ENCODE measurements at regions not wholly inside any gene's neighbourhood (a gene's known extent, or its start where the extent isn't known, plus 50 kb on each side); places are given as distances from the start of the nearest gene placed in this dataset.
"Not testable (repeated sequence)": the region's sequence is repeated elsewhere in the genome, so short reads cannot be mapped to it uniquely, and the experiment has no call there.

DNA sequence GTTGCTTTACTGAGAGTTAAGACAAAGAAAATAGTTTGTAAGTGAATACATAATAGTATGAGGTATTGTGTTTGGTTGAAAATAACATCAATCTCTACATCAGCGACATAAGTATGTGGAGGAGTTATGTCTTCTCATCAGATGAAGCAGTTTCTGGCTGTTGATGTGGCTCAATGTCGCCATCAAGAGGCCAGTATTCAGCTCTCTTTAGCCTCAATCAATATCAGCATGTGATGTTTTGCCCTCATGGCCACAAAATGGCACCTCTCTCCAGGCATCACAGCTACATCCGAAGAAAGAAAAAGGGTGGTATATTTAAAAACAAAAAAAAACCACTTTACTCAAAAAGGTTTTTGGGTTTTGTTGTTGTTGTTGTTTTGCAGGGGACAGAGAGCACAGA is 302.3 kb upstream of the TMEM132C start:
- TF ChIP-seq, protein P1, sequence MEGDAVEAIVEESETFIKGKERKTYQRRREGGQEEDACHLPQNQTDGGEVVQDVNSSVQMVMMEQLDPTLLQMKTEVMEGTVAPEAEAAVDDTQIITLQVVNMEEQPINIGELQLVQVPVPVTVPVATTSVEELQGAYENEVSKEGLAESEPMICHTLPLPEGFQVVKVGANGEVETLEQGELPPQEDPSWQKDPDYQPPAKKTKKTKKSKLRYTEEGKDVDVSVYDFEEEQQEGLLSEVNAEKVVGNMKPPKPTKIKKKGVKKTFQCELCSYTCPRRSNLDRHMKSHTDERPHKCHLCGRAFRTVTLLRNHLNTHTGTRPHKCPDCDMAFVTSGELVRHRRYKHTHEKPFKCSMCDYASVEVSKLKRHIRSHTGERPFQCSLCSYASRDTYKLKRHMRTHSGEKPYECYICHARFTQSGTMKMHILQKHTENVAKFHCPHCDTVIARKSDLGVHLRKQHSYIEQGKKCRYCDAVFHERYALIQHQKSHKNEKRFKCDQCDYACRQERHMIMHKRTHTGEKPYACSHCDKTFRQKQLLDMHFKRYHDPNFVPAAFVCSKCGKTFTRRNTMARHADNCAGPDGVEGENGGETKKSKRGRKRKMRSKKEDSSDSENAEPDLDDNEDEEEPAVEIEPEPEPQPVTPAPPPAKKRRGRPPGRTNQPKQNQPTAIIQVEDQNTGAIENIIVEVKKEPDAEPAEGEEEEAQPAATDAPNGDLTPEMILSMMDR (IDR thresholded peaks at IDR 0.05; ENCODE audit: insufficient read depth, low read length, poor library complexity, severe bottlenecking) = no peak

DNA sequence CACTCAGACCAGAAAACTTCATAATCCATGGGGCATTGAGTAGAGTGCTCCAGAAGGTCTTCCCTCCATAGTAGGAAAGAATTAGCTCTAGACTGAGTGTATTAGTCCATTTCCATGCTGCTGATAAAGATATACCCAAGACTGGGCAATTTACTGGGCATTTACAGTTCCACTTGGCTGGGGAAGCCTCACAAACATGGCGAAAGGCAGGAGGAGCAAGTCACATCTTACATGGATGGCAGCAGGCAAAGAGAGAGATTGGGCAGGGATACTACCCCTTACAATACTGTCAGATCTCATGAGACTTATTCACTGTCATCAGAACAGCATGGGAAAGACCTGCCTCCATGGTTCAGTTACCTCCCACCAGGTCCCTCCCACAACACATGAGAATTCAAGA is 300.6 kb upstream of the TMEM132C start:
- no peaks in the 10 kb centered on the region for H3K36me3 ChIP-seq (ENCODE audit: control insufficient read depth, insufficient read depth, low read length)
- TF ChIP-seq, protein P1 (IDR thresholded peaks at IDR 0.05; ENCODE audit: insufficient read depth, low read length, poor library complexity, severe bottlenecking) = no peak
- no peak for DNase-seq (ENCODE audit: extremely low read depth, insufficient read length)
- no peak overlapping the region for H3K4me3 ChIP-seq (replicated peaks; ENCODE audit: low read depth, low read length)
- no peaks in the 10 kb centered on the region for H3K27me3 ChIP-seq (replicated peaks; ENCODE audit: control insufficient read depth, insufficient read depth, low read length)

More for the DNA sequence above, 302.3 kb upstream of the TMEM132C start:
- Histone ChIP-seq H3K36me3 (ENCODE audit: control insufficient read depth, insufficient read depth, low read length) (no peaks in the 10 kb centered on the region), H3K4me3 (replicated peaks; ENCODE audit: low read depth, low read length) (no peak overlapping the region), H3K27me3 (replicated peaks; ENCODE audit: control insufficient read depth, insufficient read depth, low read length) (no peaks in the 10 kb centered on the region)
- DNase-seq (ENCODE audit: extremely low read depth, insufficient read length) = no peak

DNA sequence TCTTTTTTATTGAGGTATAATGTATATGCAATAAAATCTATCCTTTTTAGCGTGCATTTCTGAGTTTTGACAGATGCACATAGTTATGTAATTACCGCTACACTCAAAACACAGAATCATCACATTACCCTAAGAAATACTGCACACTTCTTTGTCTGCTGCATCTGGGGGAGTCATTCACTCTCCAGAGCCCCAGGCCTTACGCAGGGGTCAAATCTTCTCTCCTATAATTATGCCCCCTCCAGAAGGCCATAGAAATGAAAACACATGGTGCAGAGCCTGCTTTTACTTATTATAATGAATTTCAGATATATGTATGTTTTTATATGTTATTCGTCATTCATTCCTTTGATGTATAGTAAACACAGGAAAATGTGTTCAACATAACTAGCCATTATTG is 296.5 kb upstream of the TMEM132C start:
- TF ChIP-seq, protein P1 (IDR thresholded peaks at IDR 0.05; ENCODE audit: insufficient read depth, low read length, poor library complexity, severe bottlenecking) = no peak
- Histone ChIP-seq H3K36me3 (ENCODE audit: control insufficient read depth, insufficient read depth, low read length) (no peaks in the 10 kb centered on the region), H3K27me3 (replicated peaks; ENCODE audit: control insufficient read depth, insufficient read depth, low read length) (no peaks in the 10 kb centered on the region), H3K4me3 (replicated peaks; ENCODE audit: low read depth, low read length) (no peak overlapping the region)
- DNase-seq (ENCODE audit: extremely low read depth, insufficient read length) = no peak

- Histone ChIP-seq H3K4me3 (replicated peaks; ENCODE audit: low read depth, low read length) (no peak overlapping the region), H3K27me3 (replicated peaks; ENCODE audit: control insufficient read depth, insufficient read depth, low read length) (no peaks in the 10 kb centered on the region), H3K36me3 (ENCODE audit: control insufficient read depth, insufficient read depth, low read length) (no peaks in the 10 kb centered on the region)
- TF ChIP-seq, protein P1 (IDR thresholded peaks at IDR 0.05; ENCODE audit: insufficient read depth, low read length, poor library complexity, severe bottlenecking) = no peak
- no peak for DNase-seq (ENCODE audit: extremely low read depth, insufficient read length)
These were observed 286.4 kb upstream of the TMEM132C start for GRCh38 chr12:127980585-127980984.

GRCh38 chr12:127981875-127982274 is 285.1 kb upstream of the TMEM132C start:
- Histone ChIP-seq H3K36me3 (ENCODE audit: control insufficient read depth, insufficient read depth, low read length) (no peaks in the 10 kb centered on the region), H3K27me3 (replicated peaks; ENCODE audit: control insufficient read depth, insufficient read depth, low read length) (no peaks in the 10 kb centered on the region)

GRCh38 chr12:127983213-127983791 is 283.7 kb upstream of the TMEM132C start:
- H3K36me3 ChIP-seq (ENCODE audit: control insufficient read depth, insufficient read depth, low read length); H3K4me3 ChIP-seq (replicated peaks; ENCODE audit: low read depth, low read length); DNase-seq (ENCODE audit: extremely low read depth, insufficient read length); H3K27me3 ChIP-seq (replicated peaks; ENCODE audit: control insufficient read depth, insufficient read depth, low read length): not testable (repeated sequence)

More at GRCh38 chr12:127981875-127982274, 285.1 kb upstream of the TMEM132C start:
- TF ChIP-seq, protein P1 (IDR thresholded peaks at IDR 0.05; ENCODE audit: insufficient read depth, low read length, poor library complexity, severe bottlenecking) = no peak
- no peak for DNase-seq (ENCODE audit: extremely low read depth, insufficient read length)
- no peak overlapping the region for H3K4me3 ChIP-seq (replicated peaks; ENCODE audit: low read depth, low read length)

Measured in GM06990 (cell line).